Mucosa of descending colon (tissue), 3 donors: ENCODE measurements at regions not wholly inside any gene's neighbourhood (a gene's known extent, or its start where the extent isn't known, plus 50 kb on each side); places are given as distances from the start of the nearest gene placed in this dataset.

Source experiments
- ATAC-seq: fragments of 200-7000 bp; cut with Tn5 transposase; one replicate; pipeline ENCODE4 v1.9.1; 2020; ENCODE audit warnings: mild to moderate bottlenecking, moderate library complexity
- DNase-seq, 3 donors: peaks; one replicate each; pipeline ENCODE4 v3.0.0-alpha.2; 2020
- H3K36me3 ChIP-seq: fragments of 200-600 bp; one replicate; pipeline ENCODE4 v1.8.0; 2021; ENCODE audit warnings: low read depth, mild to moderate bottlenecking
- H3K4me1 ChIP-seq: fragments of 200-600 bp; one replicate; pipeline ENCODE4 v1.8.0; 2021; ENCODE audit warnings: low read depth, mild to moderate bottlenecking
- H3K4me3 ChIP-seq: fragments of 200-600 bp; one replicate; pipeline ENCODE4 v1.8.0; 2021; ENCODE audit warnings: mild to moderate bottlenecking
- H3K9me3 ChIP-seq: fragments of 200-600 bp; one replicate; pipeline ENCODE4 v1.8.0; 2021; ENCODE audit warnings: mild to moderate bottlenecking
- intact Hi-C, 2 donors: fragments of 100-400 bp; cut with DNase I in 1 of 2; cut with micrococcal nuclease in 1 of 2; formaldehyde crosslinking; loops; one replicate each; pipeline versions ENCODE4 v1.11.0 to v1.11.1; 2022; cut with DNase I, micrococcal nuclease
- TF ChIP-seq, protein P1 (sequence below): fragments of 200-600 bp; IDR thresholded peaks from one replicate; pipeline ENCODE4 v1.8.0; 2022; ENCODE audit warnings: antibody characterized with exemption, mild to moderate bottlenecking
- donor health status: DM: no; HTN: no; CAD: no; lungs with moderate emphysema.
- donor health status: DM: no; HTN: no; CAD: no.
- donor health status: DM: no; HTN: yes; CAD: no.

DNA sequence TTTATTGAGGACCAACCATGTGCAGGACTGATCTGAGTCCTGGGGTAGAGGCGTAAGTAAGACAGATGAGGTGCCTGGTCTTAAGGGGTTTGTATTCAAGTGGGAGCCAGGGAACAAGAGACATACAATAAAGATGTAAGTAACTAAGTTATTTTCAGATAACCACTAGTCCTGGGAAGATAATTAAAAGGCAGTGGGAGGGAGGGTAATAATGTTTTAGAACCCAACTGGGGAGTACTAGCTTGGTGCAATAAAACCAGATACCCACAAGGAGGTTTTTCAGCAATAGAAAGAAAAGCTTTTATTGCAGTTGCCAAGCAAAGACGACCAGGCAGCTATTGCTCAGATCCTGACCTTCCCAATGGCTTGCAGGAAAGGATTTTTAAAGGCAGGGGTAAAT lies 893.7 kb downstream of the UQCRFS1 start:
- DNase-seq (no peak), ATAC-seq (peak; percentile 14)
- H3K4me3 ChIP-seq = no peak overlapping the region
- intact Hi-C loops = no loop called here
- H3K4me1 ChIP-seq = peaks cover 15% of the 10 kb centered on the region
- TF ChIP-seq, protein P1, sequence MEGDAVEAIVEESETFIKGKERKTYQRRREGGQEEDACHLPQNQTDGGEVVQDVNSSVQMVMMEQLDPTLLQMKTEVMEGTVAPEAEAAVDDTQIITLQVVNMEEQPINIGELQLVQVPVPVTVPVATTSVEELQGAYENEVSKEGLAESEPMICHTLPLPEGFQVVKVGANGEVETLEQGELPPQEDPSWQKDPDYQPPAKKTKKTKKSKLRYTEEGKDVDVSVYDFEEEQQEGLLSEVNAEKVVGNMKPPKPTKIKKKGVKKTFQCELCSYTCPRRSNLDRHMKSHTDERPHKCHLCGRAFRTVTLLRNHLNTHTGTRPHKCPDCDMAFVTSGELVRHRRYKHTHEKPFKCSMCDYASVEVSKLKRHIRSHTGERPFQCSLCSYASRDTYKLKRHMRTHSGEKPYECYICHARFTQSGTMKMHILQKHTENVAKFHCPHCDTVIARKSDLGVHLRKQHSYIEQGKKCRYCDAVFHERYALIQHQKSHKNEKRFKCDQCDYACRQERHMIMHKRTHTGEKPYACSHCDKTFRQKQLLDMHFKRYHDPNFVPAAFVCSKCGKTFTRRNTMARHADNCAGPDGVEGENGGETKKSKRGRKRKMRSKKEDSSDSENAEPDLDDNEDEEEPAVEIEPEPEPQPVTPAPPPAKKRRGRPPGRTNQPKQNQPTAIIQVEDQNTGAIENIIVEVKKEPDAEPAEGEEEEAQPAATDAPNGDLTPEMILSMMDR = no peak
- no peaks in the 10 kb centered on the region for H3K9me3 ChIP-seq
- no peaks in the 10 kb centered on the region for H3K36me3 ChIP-seq

DNA sequence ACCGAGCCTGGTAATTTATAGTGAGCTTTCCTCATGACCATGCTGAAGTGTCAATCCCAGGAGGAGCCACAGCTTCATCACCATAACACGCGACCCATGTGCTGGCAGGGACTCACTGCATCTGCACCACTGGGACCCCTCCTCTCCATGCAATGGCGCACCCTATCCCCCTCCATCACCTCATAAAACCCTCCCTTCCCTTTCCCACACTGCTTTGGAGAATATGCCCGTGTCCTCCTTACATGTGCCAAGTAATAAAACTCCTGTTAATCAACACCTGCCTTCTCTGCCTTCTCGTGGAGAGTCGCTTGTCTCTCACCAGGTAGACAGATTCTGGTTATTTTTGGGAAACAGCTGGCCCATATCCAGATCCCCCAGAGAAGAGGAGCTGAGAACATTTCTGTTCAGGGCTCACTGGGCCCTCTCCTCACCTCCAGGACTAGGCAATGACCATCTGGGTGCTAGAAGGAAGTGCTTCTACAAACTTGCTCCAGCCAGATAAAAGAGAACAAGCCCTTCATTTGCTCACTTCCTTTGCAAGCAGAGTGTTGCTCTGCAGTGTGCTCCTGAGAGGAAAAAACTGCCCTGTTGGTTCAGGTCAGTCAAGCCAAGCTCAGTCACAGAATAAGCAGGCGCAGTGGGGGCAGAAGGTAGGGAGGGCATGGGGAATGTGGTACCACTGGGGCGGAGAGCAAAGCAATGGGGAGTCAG lies 894.3 kb downstream of the UQCRFS1 start:
- Histone ChIP-seq H3K9me3 (no peaks in the 10 kb centered on the region), H3K4me3 (no peak overlapping the region), H3K36me3 (no peaks in the 10 kb centered on the region), H3K4me1 (peaks cover 15% of the 10 kb centered on the region)
- ATAC-seq = peak; percentile 51
- TF ChIP-seq, protein P1 = no peak
- DNase-seq = no peak
- intact Hi-C loops = no loop called here

DNA sequence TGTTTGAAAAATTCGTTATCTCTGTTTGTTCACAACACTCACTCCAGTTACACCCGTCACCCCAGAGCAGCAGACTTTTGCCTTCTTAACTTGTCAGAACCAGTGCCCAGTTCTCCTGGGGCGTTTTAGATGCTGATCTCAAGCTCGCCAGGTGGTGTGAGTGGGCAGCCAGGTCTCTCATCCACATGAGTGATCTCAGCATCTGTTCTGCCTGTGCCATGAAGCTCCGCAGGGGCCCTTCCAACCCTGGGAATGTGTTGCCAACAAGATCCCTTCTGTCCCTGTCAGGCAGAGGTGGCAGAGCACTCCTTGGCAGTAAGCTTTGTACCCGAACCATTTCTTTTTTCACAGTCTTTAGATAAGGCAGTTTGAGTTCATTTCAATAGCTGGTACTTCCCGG lies 896.5 kb downstream of the UQCRFS1 start:
- TF ChIP-seq, protein P1 = no peak
- H3K4me1 ChIP-seq = peaks cover 15% of the 10 kb centered on the region
- no peak for DNase-seq
- peak; percentile 7 for ATAC-seq
- intact Hi-C loops = no loop called here
- H3K4me3 ChIP-seq = no peak overlapping the region
- no peaks in the 10 kb centered on the region for H3K9me3 ChIP-seq
- H3K36me3 ChIP-seq = no peaks in the 10 kb centered on the region

DNA sequence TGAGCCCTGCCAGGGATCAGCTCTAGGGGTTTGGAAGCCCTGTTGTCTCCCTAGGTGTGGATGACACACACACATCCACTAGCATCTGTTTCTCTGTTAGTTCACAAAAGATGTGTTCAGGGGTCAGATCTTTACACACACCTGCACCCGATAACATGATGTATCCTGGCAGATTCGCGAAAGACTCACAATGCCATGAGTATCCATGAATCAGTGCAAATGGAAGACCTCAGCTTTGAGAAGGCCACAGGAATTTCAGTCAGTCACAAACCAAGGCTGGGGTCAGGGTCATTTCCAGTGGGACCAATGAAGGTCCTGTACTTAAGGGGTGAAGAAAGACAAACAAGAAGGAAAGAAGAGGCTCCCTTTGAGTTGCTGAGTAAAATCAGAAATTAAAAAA lies 898.2 kb downstream of the UQCRFS1 start:
- intact Hi-C loops = no loop called here
- Histone ChIP-seq H3K4me1 (peaks cover 10% of the 10 kb centered on the region), H3K36me3 (no peaks in the 10 kb centered on the region), H3K9me3 (no peaks in the 10 kb centered on the region), H3K4me3 (no peak overlapping the region)
- DNase-seq (no peak), ATAC-seq (no peak)
- TF ChIP-seq, protein P1 = no peak

DNA sequence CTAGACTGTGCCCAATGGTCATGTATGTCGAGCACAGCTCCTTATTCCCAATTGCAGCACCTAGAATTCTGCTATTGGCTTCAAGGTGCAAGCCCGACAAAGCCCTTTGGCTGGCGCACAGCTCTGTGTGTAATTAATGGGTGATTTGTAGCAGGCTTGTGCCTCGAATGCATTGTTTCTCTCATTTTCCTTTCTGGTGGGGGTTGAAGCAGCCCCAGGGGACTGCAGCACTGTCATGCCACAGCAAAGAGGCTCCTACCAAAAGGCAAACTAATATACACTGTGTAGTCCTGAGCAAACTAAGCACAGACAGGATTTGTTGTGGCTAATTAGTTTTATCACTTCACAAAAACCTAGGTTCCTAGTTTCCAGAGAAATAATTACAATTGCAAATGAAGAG lies 898.7 kb downstream of the UQCRFS1 start:
- TF ChIP-seq, protein P1 = no peak
- no peak overlapping the region for H3K4me3 ChIP-seq
- no peaks in the 10 kb centered on the region for H3K9me3 ChIP-seq
- ATAC-seq (no peak), DNase-seq (no peak)
- intact Hi-C loops = no loop called here
- H3K4me1 ChIP-seq = peaks cover 6% of the 10 kb centered on the region
- no peaks in the 10 kb centered on the region for H3K36me3 ChIP-seq

DNA sequence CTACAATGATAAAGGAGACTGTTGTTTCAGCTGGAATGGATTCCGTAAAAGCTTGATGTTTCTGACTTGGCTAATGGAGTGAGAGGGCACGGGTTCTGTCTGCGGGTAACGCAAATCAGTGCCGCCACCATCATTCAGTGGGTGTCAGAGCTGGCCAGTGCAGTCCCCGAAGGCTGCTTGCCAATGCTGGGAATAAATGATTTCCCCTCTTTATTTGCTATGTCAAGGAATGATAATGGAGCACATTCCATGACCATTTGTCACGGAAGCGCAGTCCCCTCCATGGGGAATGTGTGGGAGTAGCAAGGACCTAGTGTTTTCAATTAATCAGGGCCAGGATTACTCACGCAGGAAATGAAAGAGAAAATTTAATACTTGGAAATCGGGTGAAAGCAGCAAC lies 899.3 kb downstream of the UQCRFS1 start:
- intact Hi-C loops = no loop called here
- no peaks in the 10 kb centered on the region for H3K36me3 ChIP-seq
- ATAC-seq (no peak), DNase-seq (no peak)
- H3K4me3 ChIP-seq = no peak overlapping the region
- TF ChIP-seq, protein P1 = no peak
- no peaks in the 10 kb centered on the region for H3K4me1 ChIP-seq
- H3K9me3 ChIP-seq = no peaks in the 10 kb centered on the region
